GM23338 (cell line): ENCODE measurements at regions not wholly inside any gene's neighbourhood (a gene's known extent, or its start where the extent isn't known, plus 50 kb on each side); places are given as distances from the start of the nearest gene placed in this dataset.
A peak's percentile ranks its signal among the peaks of the same experiment; 100 is the strongest.

Experiments used
- ATAC-seq: fragments of 200-7000 bp; cut with Tn5 transposase; 3 replicates; pipeline ENCODE4 v1.9.1; 2020
- DNase-seq: peaks from one replicate; pipeline ENCODE4 v3.0.0-alpha.2; 2015; ENCODE audit warnings: low spot score
- H2AFZ ChIP-seq: fragments of 200-600 bp; sonication (generic); 2 replicates; pipeline ENCODE4 v1.8.0; 2016; ENCODE audit warnings: antibody characterized with exemption, mild to moderate bottlenecking, moderate library complexity
- H3F3A ChIP-seq: fragments of 200-600 bp; sonication (generic); replicated peaks from 2 replicates; pipeline ENCODE4 v1.8.0; 2017; ENCODE audit warnings: antibody characterized with exemption, mixed run types, low read depth
- H3K27ac ChIP-seq: fragments of 200-600 bp; sonication (generic); 2 replicates; pipeline ENCODE4 v1.6.1; 2016; ENCODE audit warnings: low read depth
- H3K27me3 ChIP-seq: fragments of 200-600 bp; sonication (generic); 2 replicates; pipeline ENCODE4 v1.8.0; 2016; ENCODE audit warnings: mild to moderate bottlenecking, mixed run types, moderate library complexity; ENCODE audit not compliant: insufficient read depth
- H3K36me3 ChIP-seq: fragments of 200-600 bp; sonication (generic); 2 replicates; pipeline ENCODE4 v1.8.0; 2016; ENCODE audit warnings: mild to moderate bottlenecking; ENCODE audit not compliant: insufficient read depth
- H3K4me1 ChIP-seq: fragments of 200-600 bp; sonication (generic); 2 replicates; pipeline ENCODE4 v1.8.0; 2016; ENCODE audit warnings: mild to moderate bottlenecking, moderate library complexity; ENCODE audit not compliant: insufficient read depth
- H3K4me2 ChIP-seq: fragments of 200-600 bp; sonication (generic); 2 replicates; pipeline ENCODE4 v1.7.1; 2017; ENCODE audit warnings: mixed run types
- H3K4me3 ChIP-seq: fragments of 200-600 bp; sonication (generic); 2 replicates; pipeline ENCODE4 v1.6.1; 2016; ENCODE audit warnings: mixed run types
- H3K79me2 ChIP-seq: fragments of 200-600 bp; sonication (generic); replicated peaks from 2 replicates; pipeline ENCODE4 v1.8.0; 2017; ENCODE audit warnings: mild to moderate bottlenecking; ENCODE audit not compliant: insufficient read depth
- H3K9me2 ChIP-seq: fragments of 200-600 bp; sonication (generic); 2 replicates; pipeline ENCODE4 v1.8.0; 2017; ENCODE audit not compliant: insufficient read depth
- H4K20me1 ChIP-seq: fragments of 200-600 bp; sonication (generic); replicated peaks from 2 replicates; pipeline ENCODE4 v1.8.0; 2017; ENCODE audit warnings: mild to moderate bottlenecking; ENCODE audit not compliant: insufficient read depth
- H3K27ac Mint-ChIP-seq: 2 replicates; pipeline ENCODE4 v1.8.0; 2020; ENCODE audit warnings: inconsistent platforms, mild to moderate bottlenecking, moderate library complexity, mixed read lengths
- H3K27me3 Mint-ChIP-seq: 3 replicates; pipeline ENCODE4 v1.8.0; 2022; ENCODE audit warnings: low read depth, mild to moderate bottlenecking, moderate library complexity, mixed read lengths, inconsistent platforms; ENCODE audit not compliant: insufficient read depth, poor library complexity
- H3K36me3 Mint-ChIP-seq: 3 replicates; pipeline ENCODE4 v1.8.0; 2021; ENCODE audit warnings: low read depth, mild to moderate bottlenecking, inconsistent platforms, moderate library complexity, mixed read lengths
- H3K4me1 Mint-ChIP-seq: 3 replicates; pipeline ENCODE4 v1.8.0; 2020; ENCODE audit warnings: mild to moderate bottlenecking, inconsistent platforms, mixed read lengths
- H3K4me3 Mint-ChIP-seq: 3 replicates; pipeline ENCODE4 v1.8.0; 2021; ENCODE audit warnings: moderate library complexity, mild to moderate bottlenecking, inconsistent platforms, mixed read lengths
- H3K9me3 Mint-ChIP-seq: 3 replicates; pipeline ENCODE4 v1.8.0; 2020; ENCODE audit warnings: moderate library complexity, mild to moderate bottlenecking, inconsistent platforms, mixed read lengths
- CTCF ChIP-seq, 2 experiments: fragments of 200-600 bp in 1 of 2; sonication (generic) in 1 of 2; conservative IDR thresholded peaks; 2 replicates each; pipeline versions ENCODE4 v1.5.1 to v1.6.1; 2016 to 2017; ENCODE audit warnings: antibody characterized with exemption in 2 of 2, low read depth in 2 of 2, mild to moderate bottlenecking in 2 of 2, moderate library complexity in 1 of 2
- EZH2 ChIP-seq: fragments of 200-600 bp; sonication (generic); IDR thresholded peaks from one replicate; pipeline ENCODE4 v1.8.0; 2017; ENCODE audit warnings: antibody characterized with exemption, mild to moderate bottlenecking, low read depth; ENCODE audit not compliant: unreplicated experiment
- EZH2phosphoT487 ChIP-seq: fragments of 200-600 bp; sonication (generic); IDR thresholded peaks from one replicate; pipeline ENCODE4 v1.8.1; 2018; ENCODE audit warnings: antibody characterized with exemption; ENCODE audit not compliant: unreplicated experiment
- NANOG ChIP-seq: IDR thresholded peaks from 2 replicates; pipeline ENCODE4 v1.6.1; 2016; ENCODE audit warnings: antibody characterized with exemption, borderline replicate concordance
- STAT1 ChIP-seq: IDR thresholded peaks from one replicate; pipeline ENCODE4 v1.6.1; 2016; ENCODE audit warnings: antibody characterized with exemption; ENCODE audit not compliant: unreplicated experiment
- ZNF331 ChIP-seq: fragments of 250-450 bp; sonication (Bioruptor Pico); IDR thresholded peaks from 2 replicates; pipeline ENCODE4 v1.5.0; 2020; ENCODE audit warnings: low read depth, mild to moderate bottlenecking, moderate library complexity
- TF ChIP-seq, protein P1 (sequence below): fragments of 250-450 bp; sonication (Bioruptor Pico); IDR thresholded peaks from 2 replicates; pipeline ENCODE4 v1.5.0; 2020; ENCODE audit warnings: mild to moderate bottlenecking, moderate library complexity

GRCh38 chr5:5695266-5695665 is 272.8 kb downstream of the ICE1 start:
- Mint-ChIP-seq H3K36me3 (peaks cover 33% of the 10 kb centered on the region), H3K27ac (peak overlapping the region; percentile 49), H3K27me3 (peaks cover 17% of the 10 kb centered on the region), H3K4me3 (no peak overlapping the region), H3K4me1 (peaks cover 18% of the 10 kb centered on the region), H3K9me3 (peaks cover 53% of the 10 kb centered on the region)
- Histone ChIP-seq H3K4me3 (peak overlapping the region; percentile 28; the same call in 1 of the 2 replicates), H3K27ac (peak overlapping the region; percentile 71; the same call in 1 of the 2 replicates), H3F3A (peaks cover 7% of the 10 kb centered on the region; the same call in 1 of the 2 replicates), H3K9me2 (peaks cover 26% of the 10 kb centered on the region), H4K20me1 (no peaks in the 10 kb centered on the region), H3K36me3 (peaks cover 11% of the 10 kb centered on the region), H3K27me3 (no peaks in the 10 kb centered on the region), H2AFZ (peak overlapping the region; percentile 29; the same call in 1 of the 2 replicates), H3K79me2 (no peaks in the 10 kb centered on the region), H3K4me2 (peak overlapping the region; percentile 57; the same call in 1 of the 2 replicates), H3K4me1 (peaks cover 12% of the 10 kb centered on the region)
- TF ChIP-seq CTCF (conservative IDR thresholded peaks at IDR 0.05; ENCODE audit: low read depth in 2 of 2), result no peak
- TF ChIP-seq EZH2phosphoT487, result no peak
- TF ChIP-seq NANOG, result no peak
- TF ChIP-seq STAT1, result no peak
- no peak for TF ChIP-seq ZNF331
- no peak for TF ChIP-seq EZH2
- TF ChIP-seq, protein P1, sequence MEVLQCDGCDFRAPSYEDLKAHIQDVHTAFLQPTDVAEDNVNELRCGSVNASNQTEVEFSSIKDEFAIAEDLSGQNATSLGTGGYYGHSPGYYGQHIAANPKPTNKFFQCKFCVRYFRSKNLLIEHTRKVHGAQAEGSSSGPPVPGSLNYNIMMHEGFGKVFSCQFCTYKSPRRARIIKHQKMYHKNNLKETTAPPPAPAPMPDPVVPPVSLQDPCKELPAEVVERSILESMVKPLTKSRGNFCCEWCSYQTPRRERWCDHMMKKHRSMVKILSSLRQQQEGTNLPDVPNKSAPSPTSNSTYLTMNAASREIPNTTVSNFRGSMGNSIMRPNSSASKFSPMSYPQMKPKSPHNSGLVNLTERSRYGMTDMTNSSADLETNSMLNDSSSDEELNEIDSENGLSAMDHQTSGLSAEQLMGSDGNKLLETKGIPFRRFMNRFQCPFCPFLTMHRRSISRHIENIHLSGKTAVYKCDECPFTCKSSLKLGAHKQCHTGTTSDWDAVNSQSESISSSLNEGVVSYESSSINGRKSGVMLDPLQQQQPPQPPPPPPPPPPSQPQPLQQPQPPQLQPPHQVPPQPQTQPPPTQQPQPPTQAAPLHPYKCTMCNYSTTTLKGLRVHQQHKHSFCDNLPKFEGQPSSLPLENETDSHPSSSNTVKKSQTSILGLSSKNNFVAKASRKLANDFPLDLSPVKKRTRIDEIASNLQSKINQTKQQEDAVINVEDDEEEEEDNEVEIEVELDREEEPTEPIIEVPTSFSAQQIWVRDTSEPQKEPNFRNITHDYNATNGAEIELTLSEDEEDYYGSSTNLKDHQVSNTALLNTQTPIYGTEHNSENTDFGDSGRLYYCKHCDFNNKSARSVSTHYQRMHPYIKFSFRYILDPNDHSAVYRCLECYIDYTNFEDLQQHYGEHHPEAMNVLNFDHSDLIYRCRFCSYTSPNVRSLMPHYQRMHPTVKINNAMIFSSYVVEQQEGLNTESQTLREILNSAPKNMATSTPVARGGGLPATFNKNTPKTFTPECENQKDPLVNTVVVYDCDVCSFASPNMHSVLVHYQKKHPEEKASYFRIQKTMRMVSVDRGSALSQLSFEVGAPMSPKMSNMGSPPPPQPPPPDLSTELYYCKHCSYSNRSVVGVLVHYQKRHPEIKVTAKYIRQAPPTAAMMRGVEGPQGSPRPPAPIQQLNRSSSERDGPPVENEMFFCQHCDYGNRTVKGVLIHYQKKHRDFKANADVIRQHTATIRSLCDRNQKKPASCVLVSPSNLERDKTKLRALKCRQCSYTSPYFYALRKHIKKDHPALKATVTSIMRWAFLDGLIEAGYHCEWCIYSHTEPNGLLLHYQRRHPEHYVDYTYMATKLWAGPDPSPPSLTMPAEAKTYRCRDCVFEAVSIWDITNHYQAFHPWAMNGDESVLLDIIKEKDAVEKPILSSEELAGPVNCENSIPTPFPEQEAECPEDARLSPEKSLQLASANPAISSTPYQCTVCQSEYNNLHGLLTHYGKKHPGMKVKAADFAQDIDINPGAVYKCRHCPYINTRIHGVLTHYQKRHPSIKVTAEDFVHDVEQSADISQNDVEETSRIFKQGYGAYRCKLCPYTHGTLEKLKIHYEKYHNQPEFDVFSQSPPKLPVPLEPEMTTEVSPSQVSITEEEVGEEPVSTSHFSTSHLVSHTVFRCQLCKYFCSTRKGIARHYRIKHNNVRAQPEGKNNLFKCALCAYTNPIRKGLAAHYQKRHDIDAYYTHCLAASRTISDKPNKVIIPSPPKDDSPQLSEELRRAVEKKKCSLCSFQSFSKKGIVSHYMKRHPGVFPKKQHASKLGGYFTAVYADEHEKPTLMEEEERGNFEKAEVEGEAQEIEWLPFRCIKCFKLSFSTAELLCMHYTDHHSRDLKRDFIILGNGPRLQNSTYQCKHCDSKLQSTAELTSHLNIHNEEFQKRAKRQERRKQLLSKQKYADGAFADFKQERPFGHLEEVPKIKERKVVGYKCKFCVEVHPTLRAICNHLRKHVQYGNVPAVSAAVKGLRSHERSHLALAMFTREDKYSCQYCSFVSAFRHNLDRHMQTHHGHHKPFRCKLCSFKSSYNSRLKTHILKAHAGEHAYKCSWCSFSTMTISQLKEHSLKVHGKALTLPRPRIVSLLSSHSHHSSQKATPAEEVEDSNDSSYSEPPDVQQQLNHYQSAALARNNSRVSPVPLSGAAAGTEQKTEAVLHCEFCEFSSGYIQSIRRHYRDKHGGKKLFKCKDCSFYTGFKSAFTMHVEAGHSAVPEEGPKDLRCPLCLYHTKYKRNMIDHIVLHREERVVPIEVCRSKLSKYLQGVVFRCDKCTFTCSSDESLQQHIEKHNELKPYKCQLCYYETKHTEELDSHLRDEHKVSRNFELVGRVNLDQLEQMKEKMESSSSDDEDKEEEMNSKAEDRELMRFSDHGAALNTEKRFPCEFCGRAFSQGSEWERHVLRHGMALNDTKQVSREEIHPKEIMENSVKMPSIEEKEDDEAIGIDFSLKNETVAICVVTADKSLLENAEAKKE (CRISPR knock-in tag), result no peak
- ATAC-seq (peak; percentile 92), DNase-seq (no peak)
